ENCODE measurements at regions not wholly inside any gene's neighbourhood (a gene's known extent, or its start where the extent isn't known, plus 50 kb on each side); places are given as distances from the start of the nearest gene placed in this dataset.
A peak's percentile ranks its signal among the peaks of the same experiment; 100 is the strongest.

DNA sequence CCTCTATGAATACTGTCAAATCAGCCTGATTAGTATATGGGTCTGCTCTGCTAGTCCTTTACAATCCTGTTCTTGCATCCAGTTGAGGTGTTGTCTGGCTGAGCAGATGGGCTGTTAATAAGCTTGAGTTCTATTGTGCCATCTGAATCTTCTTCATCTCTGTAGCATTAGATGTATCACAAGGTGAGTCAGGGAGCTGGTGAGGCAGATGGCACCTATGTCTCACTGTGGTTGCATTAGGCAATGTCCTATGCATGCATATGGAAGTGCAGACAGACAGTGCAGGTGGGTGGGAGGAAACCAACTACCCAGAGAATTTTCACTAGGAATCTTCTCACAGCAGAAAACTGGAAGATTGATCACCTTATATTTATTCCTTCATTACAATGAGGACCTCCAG is 165.7 kb upstream of the STXBP6 start:
- no peak for DNase-seq (ENCODE audit: low read depth in 3 of 3, low spot score in 2 of 3)

DNA sequence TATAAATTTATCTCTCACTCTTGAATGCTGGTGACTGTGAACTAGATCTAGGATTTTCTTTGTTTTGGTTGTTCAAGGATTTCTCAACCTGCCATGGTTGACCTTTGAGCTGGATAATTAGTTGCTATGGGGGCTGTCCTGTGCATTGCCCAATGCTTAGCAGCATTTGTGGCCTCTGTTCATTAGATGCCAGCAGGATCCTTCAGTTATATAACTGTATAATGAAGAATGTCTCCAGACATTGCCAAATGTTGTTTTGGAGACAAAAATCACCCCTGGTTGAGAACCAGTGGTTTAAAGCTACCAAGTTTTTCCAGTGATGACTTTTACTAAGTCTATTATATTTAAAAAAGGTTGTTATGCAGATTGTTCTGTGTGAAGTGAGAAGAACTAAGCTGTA is 147.9 kb upstream of the STXBP6 start:
- no peak for DNase-seq (ENCODE audit: low read depth in 3 of 3, low spot score in 2 of 3)

DNA sequence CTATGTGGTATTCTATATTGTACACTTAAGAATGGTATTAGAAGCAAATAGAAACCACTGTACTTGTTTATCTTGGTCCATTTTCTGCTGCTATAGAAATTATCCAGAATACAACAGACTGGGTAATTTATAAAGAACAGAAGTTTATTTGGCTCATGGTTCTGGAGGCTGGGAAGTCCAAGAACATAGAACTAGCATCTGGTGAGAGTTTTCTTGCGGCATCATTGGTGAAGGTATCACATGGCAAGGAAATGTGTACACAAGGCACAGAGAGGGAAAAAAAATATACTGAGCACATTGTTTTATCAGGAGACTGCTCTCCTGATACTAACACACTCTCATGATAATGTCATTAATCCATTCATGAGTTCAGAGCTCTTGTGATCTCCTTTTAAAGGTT is 130.3 kb upstream of the STXBP6 start:
- DNase-seq (ENCODE audit: low read depth in 3 of 3, low spot score in 2 of 3) = no peak

DNA sequence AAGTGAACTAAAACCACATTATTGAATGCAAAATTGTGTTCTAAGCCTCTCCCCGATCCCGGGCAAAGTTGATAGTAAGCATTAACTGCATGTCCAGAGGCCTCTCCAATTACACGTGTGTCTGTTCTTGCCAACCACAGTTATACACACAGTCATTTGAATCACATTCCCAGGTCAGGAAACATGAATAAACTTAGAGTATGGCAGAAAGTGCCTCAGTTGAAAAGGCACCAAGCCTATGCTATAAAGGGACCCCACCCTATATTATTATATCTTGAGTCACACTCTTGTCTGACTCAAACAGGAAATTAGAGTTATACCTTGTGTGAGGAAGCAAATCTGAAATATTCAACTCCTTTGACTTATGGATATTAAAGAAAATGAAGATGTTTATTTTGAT is 128.3 kb upstream of the STXBP6 start:
- DNase-seq (ENCODE audit: low read depth in 3 of 3, low spot score in 2 of 3) = no peak

DNA sequence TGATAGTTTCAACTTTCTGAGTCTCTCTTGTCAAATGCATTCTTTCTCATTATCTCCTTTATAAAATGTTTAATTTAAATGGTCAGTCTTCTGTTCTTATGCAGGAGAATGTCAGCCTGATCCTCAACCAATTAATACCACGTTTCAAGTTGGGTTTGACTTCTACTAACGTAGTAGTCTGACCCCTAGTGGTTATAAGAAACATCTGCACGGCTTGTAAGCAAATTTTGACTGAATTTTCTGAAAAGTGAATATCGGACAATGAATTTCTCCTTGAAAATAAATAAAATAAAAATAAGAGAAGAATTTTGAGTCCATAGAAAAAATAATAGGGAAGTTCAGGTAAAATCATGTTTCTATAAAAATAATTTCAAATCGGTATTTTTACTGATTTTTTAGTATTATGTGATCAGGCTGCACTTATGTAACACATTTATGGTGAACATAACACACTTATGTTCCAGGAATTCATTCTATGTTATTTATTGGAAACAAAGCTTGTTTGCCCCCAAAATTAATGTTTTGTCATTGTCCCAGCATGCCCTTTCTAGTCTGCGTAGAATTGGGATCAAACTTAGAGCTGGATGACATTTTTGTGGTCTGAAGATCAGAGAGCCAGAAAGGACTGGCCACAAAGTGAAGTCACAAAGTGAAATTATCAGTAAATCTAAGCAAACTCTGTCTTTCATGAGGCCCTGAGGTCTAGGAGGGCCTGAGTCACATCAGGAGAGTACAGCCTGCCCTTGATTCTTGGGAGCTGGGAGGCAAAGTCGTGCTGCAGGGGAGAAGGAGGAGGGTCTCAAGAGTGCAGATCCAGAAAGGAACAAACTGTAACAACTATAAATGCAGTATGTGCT is 101.2 kb upstream of the STXBP6 start:
- no peak for DNase-seq (ENCODE audit: low read depth in 3 of 3, low spot score in 2 of 3)

DNA sequence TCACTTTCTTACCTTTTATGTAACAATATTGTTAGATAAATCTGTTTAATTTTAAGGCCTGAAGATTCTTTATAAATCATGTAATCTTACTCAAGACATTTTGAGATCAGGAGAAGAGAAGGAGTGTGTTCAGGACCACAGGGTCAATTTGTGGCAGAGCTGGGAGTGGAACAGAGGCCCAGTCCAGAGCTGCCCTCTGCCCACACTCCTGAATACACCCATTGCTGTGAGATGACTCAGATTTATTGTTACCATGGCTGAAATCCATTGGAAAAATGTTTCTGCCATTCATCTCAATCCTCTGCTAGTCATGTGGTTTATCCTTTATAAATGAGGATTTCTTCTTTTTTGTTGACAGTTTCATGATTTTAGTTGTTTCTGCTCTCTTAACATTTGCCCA is 100.5 kb upstream of the STXBP6 start:
- DNase-seq (ENCODE audit: low read depth in 3 of 3, low spot score in 2 of 3) = no peak

DNA sequence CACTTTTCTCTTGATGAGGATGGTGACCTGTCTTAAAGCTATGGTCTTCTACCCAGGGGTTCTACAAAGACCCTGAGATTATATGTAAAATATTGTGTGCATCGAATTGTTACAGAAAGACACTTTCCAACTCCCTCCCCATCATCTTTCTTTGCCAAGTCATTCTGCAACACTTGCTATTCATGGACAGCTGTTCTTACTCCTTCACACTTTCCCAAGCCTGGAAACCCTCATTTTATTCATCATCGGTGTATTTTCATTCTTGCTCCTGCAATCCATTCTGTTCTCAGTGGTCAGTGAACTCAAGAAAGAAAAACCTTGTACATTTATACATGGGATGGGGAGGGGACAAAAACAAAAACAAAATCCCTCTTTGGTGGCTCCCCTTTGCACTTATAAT is 90.5 kb upstream of the STXBP6 start:
- no peak for DNase-seq (ENCODE audit: low read depth in 3 of 3, low spot score in 2 of 3)

DNA sequence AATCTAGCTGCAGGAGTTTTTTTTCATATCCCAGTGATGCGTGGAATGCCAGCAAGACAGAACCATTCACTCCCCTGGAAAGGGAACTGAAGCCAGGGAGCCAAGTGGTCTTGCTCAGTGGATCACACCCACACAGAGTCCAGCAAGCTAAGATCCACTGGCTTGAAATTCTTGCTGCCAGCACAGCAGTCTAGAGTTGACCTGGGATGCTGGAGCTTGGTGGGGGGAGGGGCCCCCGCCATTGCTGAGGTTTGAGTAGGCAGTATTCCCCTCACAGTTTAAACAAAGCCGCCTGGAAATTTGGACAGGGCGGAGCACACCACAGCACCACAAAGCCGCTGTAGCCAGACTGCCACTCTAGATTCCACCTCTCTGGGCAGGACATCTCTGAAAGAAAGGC is 86.9 kb upstream of the STXBP6 start:
- no peak for DNase-seq (ENCODE audit: low read depth in 3 of 3, low spot score in 2 of 3)

DNA sequence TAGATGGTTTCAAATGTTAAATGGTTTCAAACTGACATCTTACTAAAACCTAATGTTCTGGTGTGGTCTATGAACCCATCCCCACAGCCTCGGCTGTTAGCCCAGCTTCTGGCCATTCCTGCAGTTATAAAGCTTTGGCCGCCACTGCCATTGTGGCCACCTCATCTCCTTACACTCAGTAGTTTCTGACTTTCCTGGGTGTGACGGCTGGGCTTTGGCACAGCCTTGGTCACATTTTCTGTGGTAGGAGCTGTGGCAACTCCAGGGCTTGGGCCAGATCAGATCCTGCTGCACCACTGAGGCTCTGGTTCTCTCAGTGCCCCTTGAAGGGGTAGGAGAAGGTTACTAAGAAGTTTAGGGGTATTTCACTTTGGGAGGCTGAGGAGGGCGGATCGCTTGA is 84.2 kb upstream of the STXBP6 start:
- no peak for DNase-seq (ENCODE audit: low read depth in 3 of 3, low spot score in 2 of 3)

DNA sequence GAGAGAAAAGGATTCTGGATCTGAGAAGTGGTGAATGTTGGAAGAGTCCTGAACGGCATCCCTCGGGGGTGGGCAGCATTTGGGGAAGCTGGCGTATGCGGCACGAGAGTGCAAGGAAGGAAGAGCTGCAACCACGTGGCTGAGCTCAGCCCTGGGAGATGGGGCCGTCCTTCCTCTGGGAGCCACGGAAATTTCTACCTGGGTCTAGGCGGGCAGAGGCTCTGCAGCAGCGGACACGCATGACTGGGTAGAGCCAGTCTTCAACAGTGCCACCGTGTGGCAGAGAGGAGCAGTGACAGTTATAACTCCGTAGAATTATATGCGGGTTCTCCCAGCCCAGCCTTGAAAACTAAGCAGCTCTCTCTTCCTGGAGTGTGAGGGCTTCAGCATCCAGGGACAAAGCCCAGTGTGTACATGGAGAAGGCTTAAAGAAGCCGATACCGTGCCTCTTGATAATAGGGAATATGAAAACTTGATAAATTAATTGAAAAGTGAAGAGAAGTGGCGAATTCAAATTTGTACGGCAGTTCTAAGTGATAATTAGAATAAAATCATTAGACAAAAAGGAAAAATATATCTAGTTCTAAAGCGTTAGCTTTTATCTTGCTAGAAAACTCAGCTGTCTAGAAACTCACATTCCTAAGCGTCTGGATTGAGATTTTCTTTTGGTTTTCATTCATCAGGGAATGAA is 82.9 kb upstream of the STXBP6 start:
- peak in 2 of 3 donors; percentile 39 to 48 for DNase-seq (ENCODE audit: low read depth in 3 of 3, low spot score in 2 of 3)

DNA sequence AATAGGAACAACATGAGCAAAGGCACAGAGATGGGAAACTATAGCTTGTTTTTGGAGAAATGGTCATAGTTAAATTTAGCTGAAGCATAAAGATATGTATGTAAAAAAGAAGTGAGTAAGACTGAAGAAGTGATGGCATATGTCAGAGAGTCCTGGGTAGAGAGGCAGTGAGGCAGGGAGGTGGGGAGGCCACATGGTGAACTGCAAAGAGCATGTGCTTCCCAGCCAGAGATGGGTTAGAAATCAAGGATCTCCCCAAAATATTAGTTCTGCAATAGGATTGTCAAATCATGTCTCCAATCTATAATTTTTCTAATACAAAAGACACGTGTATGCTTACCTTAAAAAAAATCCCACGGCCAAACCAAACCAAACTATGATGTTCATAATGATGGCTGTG is 82.1 kb upstream of the STXBP6 start:
- no peak for DNase-seq (ENCODE audit: low read depth in 3 of 3, low spot score in 2 of 3)

DNA sequence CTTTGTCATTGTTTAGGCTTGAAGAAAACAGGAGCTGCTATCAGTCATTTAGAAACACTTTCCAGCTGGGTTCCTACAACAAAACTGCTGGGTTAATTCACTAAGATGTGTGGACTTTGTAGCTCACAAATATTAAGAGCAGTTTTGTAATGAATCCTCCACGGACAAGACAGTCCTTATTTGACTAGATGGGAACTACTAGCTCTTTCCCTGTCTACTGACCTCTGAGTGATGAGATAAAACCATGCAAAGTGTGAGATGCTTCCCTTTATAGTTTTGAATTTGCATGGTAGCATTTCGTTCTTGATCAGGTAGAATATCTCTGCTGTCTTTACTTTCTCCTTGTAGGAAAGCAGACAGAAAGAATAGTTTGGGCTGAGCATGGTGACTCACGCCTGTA is 72.9 kb upstream of the STXBP6 start:
- DNase-seq (ENCODE audit: low read depth in 3 of 3, low spot score in 2 of 3) = no peak

DNA sequence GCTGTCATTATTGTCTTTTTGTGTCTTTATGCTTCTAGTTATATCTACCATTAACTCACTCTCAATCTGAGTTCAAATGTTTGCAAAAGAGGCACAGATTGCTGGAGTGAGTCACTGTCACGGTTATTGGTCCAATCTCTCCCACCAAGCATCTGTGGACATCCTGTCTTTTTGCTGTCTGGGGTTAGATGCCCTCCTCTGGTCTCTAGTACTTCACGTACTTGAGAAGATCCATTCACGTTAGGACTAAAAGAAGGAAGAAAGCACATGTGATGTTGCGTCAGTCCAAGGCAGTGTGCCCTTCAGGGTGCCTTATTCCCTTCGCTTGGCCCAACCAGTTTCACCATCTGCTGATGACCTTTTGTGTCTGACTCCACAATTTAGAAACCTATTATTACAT is 72.3 kb upstream of the STXBP6 start:
- no peak for DNase-seq (ENCODE audit: low read depth in 3 of 3, low spot score in 2 of 3)

DNA sequence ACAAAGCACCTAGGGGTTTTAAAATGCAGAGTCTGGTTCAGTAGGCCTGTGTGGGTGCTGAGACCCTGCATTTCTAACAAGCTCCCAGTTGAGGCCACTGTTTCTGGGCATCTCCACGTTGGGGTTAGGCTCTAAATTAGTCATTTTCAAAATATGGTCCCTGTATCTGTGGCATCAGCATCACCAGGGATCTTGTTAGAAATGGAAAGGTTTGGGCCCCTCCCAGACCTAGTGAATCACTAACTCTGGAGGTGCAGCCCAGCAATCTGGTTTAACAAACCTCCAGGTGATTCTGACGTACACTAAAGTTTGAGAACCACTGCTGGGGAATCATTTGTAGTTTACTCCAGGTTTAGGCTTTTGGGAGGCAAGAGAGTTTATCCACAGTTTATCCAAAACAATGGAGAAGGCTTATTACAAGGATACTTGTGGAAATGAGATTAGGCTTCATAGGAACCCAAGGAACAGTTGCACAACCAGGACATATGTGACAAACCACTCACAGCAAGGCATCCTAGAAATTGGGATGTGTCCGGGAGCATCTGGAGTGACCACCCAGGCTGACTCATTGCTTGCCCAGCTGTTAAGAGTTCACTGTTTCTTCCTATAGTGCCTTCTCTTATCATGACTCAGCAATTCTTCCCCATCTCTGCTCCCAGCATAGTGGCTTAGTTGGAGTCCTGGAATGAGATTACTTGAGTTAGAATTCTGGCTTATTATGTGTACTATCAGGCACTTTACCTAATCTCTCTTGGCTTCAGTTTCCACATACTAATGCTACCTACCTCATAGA is 71.6 kb upstream of the STXBP6 start:
- DNase-seq (ENCODE audit: low read depth in 3 of 3, low spot score in 2 of 3) = no peak

DNA sequence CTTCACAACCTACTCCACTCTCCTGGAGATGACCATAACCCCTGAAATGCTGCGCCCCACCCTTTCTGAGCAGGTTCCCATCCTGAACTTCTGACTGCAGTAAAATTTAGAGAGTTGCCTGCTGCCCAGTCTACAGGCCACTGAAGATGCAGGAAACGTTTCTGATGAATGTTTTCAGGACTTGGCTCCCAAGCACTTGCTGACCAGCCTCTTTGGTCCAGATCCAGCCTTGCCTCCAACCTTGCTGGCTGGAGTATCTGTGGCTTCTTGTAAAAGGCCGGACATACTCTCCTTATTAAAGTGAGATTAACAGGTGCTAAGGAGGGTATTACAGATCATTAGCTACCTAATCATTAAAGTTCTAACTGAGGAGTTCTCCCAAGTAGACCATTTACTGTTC is 70.3 kb upstream of the STXBP6 start:
- DNase-seq (ENCODE audit: low read depth in 3 of 3, low spot score in 2 of 3) = no peak

DNA sequence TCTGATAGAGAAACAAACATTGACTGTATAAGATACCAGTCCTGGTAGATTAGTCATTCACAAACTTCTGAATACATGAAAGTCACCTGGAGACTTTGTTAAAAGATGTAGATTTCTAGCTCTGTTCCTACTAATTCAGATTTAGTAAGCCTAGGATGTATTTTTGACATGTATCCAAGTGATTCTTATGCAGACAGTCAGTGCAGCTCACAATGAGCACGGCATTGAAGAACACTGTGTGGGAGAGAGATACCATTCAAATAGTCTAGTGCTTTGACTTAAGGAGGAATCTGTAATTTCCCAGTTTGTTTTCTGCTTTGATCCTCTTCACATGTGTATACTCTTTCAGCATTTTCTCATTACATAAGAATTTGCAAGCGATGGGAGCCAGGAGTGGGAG is 68.7 kb upstream of the STXBP6 start:
- DNase-seq (ENCODE audit: low read depth in 3 of 3, low spot score in 2 of 3) = no peak

DNA sequence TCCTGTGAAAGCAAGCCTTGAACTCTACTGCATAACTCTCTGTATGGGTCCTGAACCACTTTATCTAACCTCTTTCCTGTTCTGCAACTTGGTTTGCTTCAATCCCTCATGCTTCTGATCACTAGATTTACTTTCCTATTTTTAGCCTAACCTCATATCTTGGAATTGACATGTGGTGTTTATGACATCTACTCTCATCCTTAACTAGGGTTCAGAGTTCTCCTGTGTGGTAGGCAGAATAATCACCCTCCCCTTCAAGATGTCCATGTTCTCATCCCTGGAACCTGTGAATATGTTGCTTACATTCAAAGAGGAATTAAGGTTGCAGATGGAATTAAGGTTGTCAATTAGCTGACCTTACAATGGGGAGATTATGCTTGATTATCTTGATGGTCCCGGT is 67.4 kb upstream of the STXBP6 start:
- DNase-seq (ENCODE audit: low read depth in 3 of 3, low spot score in 2 of 3) = no peak

DNA sequence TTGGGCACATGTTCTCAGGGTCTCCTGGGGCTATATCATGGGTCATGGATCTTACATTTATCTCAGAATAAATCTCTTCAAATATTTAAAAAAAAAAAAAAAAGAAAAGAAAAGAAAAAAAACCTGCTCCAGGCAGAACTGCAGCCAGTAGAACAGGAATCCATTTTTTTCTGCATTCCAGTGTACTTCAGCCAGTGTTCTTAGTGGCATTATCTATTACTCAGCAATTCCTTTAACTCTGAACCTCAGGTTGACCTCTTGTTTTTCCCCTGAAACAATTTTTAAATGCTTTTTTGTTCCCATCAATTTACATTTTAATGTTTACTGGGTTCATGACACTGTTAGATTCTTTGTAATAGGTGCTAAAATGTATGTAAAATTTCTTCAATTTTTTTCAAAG is 66.7 kb upstream of the STXBP6 start:
- DNase-seq (ENCODE audit: low read depth in 3 of 3, low spot score in 2 of 3) = no peak

DNA sequence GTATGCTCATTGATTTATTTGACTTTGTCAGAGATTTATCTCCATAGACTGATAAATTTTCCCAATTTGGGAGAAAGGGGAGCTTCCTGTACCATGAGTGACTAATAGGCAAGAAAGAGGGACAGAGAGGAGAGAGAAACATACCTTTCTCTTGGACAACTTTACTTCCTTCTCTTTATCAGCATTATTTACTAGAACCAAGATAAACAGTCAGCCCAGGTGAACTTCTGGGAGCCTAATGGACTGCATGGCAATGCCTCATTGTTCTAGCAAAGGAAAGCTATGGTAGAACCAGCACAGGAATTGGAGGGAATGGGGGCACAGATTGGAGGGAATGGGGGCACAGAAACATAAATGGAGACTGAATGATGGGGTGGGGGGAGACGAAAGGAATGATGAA is 63.4 kb upstream of the STXBP6 start:
- DNase-seq (ENCODE audit: low read depth in 3 of 3, low spot score in 2 of 3) = no peak

DNA sequence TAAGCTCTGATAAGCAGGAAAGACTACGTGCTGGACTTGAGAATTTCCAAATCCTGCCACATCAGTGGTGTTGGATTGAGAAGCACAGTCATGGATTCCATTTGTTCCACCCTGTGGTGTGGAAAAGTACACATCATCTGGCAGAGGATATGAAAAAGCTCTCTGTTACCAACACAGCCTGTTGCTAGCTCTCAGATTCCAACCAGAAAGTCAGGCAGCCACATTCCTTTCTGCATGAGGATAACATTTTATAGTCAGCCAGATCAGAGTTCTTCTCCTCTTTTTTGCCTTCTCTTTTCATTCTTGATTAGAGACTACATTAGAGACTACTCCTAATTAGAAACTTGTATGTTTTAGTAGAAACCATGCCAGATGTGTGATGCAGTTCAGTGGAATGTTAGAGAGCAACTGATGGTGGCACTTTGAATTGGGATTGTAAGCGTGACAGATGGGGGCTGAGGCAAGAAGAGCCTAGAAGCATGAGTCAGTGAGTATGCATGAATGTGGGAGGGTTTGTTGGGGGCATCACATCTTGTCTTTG is 61.2 kb upstream of the STXBP6 start:
- DNase-seq (ENCODE audit: low read depth in 3 of 3, low spot score in 2 of 3) = no peak

DNA sequence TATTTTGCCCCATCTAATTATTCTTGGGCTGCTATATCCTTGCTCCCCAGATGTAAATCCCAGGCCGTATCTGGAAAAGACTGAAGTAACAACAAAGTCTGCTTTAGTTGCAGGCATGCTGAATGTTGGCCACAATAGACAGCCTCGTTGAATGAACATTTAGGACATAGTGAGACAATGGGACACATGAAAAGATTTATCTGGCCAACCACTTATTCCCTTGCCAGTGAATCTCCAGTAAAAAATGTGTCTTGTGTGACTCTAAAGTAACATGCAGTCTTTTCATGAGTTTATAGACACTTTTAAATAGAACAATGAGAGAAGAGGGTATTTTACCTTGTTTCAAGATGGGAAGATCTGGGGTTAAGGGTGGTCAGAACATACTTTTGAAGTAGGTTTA is 60.2 kb upstream of the STXBP6 start:
- no peak for DNase-seq (ENCODE audit: low read depth in 3 of 3, low spot score in 2 of 3)

Data from right renal cortex interstitium (tissue), 3 donors.